HepG2 (cell line): ENCODE measurements at regions not wholly inside any gene's neighbourhood (a gene's known extent, or its start where the extent isn't known, plus 50 kb on each side); places are given as distances from the start of the nearest gene placed in this dataset.

ENCODE experiments used
- ATAC-seq: fragments of 200-7000 bp; cut with Tn5 transposase; 3 replicates; pipeline ENCODE4 v1.9.1; 2020; ENCODE audit warnings: mild to moderate bottlenecking, moderate library complexity
- BruUV-seq: library from RNA; stranded (reverse); fragments of 400-500 nt; replicated peaks from 2 replicates; lab custom pipeline; 2021; lab: Mats Ljungman, UMichigan
- CTCF ChIA-PET: fragments of 300-600 bp; formaldehyde crosslinking; extraction: SDS; loops from one replicate; lab custom pipeline; 2021; ENCODE audit warnings: low total read pairs, inconsistent platforms, low intra/inter-chr PET ratio; lab: Yijun Ruan, JAX
- POLR2A ChIA-PET: fragments of 350-600 bp; sonication (Branson Sonifier 250); formaldehyde crosslinking; loops from one replicate; lab custom pipeline; 2020; ENCODE audit warnings: antibody characterized with exemption, inconsistent platforms; lab: Yijun Ruan, JAX
- DNase-seq: peaks from one replicate; pipeline ENCODE4 v3.0.0-alpha.2; 2015; ENCODE audit warnings: low spot score
- FAIRE-seq: peaks from 3 replicates; lab custom pipeline; 2011; peaks lifted over from hg19 to GRCh38; lab: Jason Lieb, UNC
- H2AFZ ChIP-seq: one replicate; pipeline ENCODE4 v1.6.1; 2011; ENCODE audit warnings: low read length, inconsistent platforms
- H3K27ac ChIP-seq: fragments of 300-600 bp; 3 replicates; pipeline ENCODE4 v1.8.0; 2011; ENCODE audit warnings: mixed run types, mild to moderate bottlenecking, mixed read lengths, low read length, inconsistent platforms; ENCODE audit not compliant: insufficient read depth; ENCODE audit errors: extremely low read length
- H3K27me3 ChIP-seq, 2 experiments: fragments of 200-600 bp in 1 of 2; 2 replicates in 1 of 2; 3 replicates in 1 of 2; pipeline versions ENCODE4 v1.6.0 to v1.8.0; 2011; ENCODE audit warnings: low read length in 2 of 2, mild to moderate bottlenecking in 2 of 2, moderate library complexity in 2 of 2, inconsistent platforms in 1 of 2; ENCODE audit not compliant: insufficient read depth in 2 of 2, control insufficient read depth in 1 of 2
- H3K36me3 ChIP-seq, 2 experiments: fragments of 200-600 bp in 1 of 2; replicated peaks in 1 of 2; 2 replicates in 1 of 2; 3 replicates in 1 of 2; pipeline versions ENCODE4 v1.5.1 to v1.8.0; 2011; ENCODE audit warnings: low read length in 2 of 2, inconsistent platforms in 1 of 2; ENCODE audit not compliant: insufficient read depth in 2 of 2, control insufficient read depth in 1 of 2
- H3K4me1 ChIP-seq: 2 replicates; pipeline ENCODE4 v1.5.1; 2012; ENCODE audit warnings: low read length, inconsistent platforms; ENCODE audit not compliant: insufficient read depth
- H3K4me2 ChIP-seq: 2 replicates; pipeline ENCODE4 v1.6.0; 2011; ENCODE audit warnings: low read depth, low read length, inconsistent platforms
- H3K4me3 ChIP-seq, 3 experiments: fragments of 200-600 bp in 1 of 3; sonication (generic), shearing (Covaris generic) in 1 of 3; replicated peaks in 1 of 3; 2 replicates each; pipeline ENCODE4 v1.5.1; 2011 to 2016; ENCODE audit warnings: low read length in 3 of 3, inconsistent platforms in 2 of 3, low read depth in 2 of 3, mild to moderate bottlenecking in 2 of 3, control low read depth in 1 of 3, mixed read lengths in 1 of 3; ENCODE audit not compliant: insufficient read depth in 1 of 3
- H3K79me2 ChIP-seq: one replicate; pipeline ENCODE4 v1.6.1; 2011; ENCODE audit warnings: low read length, inconsistent platforms; ENCODE audit not compliant: insufficient read depth
- H3K9ac ChIP-seq: 2 replicates; pipeline ENCODE4 v1.6.0; 2011; ENCODE audit warnings: mild to moderate bottlenecking, low read depth, low read length, inconsistent platforms; ENCODE audit not compliant: insufficient read depth
- H3K9me3 ChIP-seq: 2 replicates; pipeline ENCODE4 v1.5.1; 2012; ENCODE audit warnings: mild to moderate bottlenecking, low read length
- H4K20me1 ChIP-seq: 2 replicates; pipeline ENCODE4 v1.6.0; 2011; ENCODE audit warnings: inconsistent platforms, mild to moderate bottlenecking, low read length, moderate library complexity; ENCODE audit not compliant: insufficient read depth
- ARID3A ChIP-seq: IDR thresholded peaks from 2 replicates; pipeline ENCODE4 v1.6.1; 2012; ENCODE audit warnings: low read depth, low read length, improper control_type of control experiment
- ATF5 ChIP-seq: sonication (generic); formaldehyde crosslinking; IDR thresholded peaks from 2 replicates; pipeline ENCODE4 v1.4.0; 2020; ENCODE audit warnings: mild to moderate bottlenecking, low read depth, missing genetic modification reagents
- CCDC6 ChIP-seq: sonication (generic); formaldehyde crosslinking; IDR thresholded peaks from 2 replicates; pipeline ENCODE4 v1.8.1; 2022; ENCODE audit warnings: mild to moderate bottlenecking, missing genetic modification reagents, moderate library complexity
- GATA4 ChIP-seq: sonication (generic); IDR thresholded peaks from 2 replicates; pipeline ENCODE4 v1.6.1; 2016; ENCODE audit warnings: antibody characterized with exemption, low read depth, borderline replicate concordance
- HNRNPH1 ChIP-seq: fragments of 200-400 bp; formaldehyde crosslinking; optimal IDR thresholded peaks from 2 replicates; pipeline ENCODE3; 2017; ENCODE audit warnings: mild to moderate bottlenecking, low read depth, low read length
- HNRNPL ChIP-seq: fragments of 200-400 bp; formaldehyde crosslinking; IDR thresholded peaks from 2 replicates; pipeline ENCODE4 v1.6.1; 2017; ENCODE audit warnings: mild to moderate bottlenecking, low read depth, low read length
- RFX1 ChIP-seq: fragments of 450-650 bp; IDR thresholded peaks from 2 replicates; pipeline ENCODE4 v1.6.1; 2017
- SOX6 ChIP-seq, 2 experiments: fragments of 450-650 bp in 1 of 2; sonication (generic) in 1 of 2; formaldehyde crosslinking in 1 of 2; IDR thresholded peaks; 2 replicates each; pipeline versions ENCODE4 v1.4.0 to v1.6.1; 2017 to 2020; ENCODE audit warnings: antibody characterized with exemption in 1 of 2, mild to moderate bottlenecking in 1 of 2, missing genetic modification reagents in 1 of 2
- TEAD2 ChIP-seq: sonication (generic); formaldehyde crosslinking; IDR thresholded peaks from 2 replicates; pipeline ENCODE4 v1.9.0; 2021; ENCODE audit warnings: missing genetic modification reagents
- ZFP36 ChIP-seq: fragments of 150-350 bp; IDR thresholded peaks from 2 replicates; pipeline ENCODE4 v1.6.1; 2018; ENCODE audit warnings: borderline replicate concordance, low read length, low read depth; ENCODE audit not compliant: partially characterized antibody
- ZNF510 ChIP-seq: sonication (generic); formaldehyde crosslinking; IDR thresholded peaks from 2 replicates; pipeline ENCODE4 v1.4.0; 2020; ENCODE audit warnings: low read depth, mild to moderate bottlenecking, missing genetic modification reagents
- ZNF720 ChIP-seq: sonication (generic); formaldehyde crosslinking; IDR thresholded peaks from 2 replicates; pipeline ENCODE4 v1.4.0; 2020; ENCODE audit warnings: missing genetic modification reagents
- ZNF749 ChIP-seq: sonication (generic); formaldehyde crosslinking; IDR thresholded peaks from 2 replicates; pipeline ENCODE4 v1.8.0; 2022; ENCODE audit warnings: mild to moderate bottlenecking, missing genetic modification reagents, moderate library complexity, borderline replicate concordance
- ZNF770 ChIP-seq: sonication (generic); formaldehyde crosslinking; IDR thresholded peaks from 2 replicates; pipeline ENCODE4 v1.5.0; 2020; ENCODE audit warnings: mild to moderate bottlenecking, missing genetic modification reagents
- ZSCAN31 ChIP-seq: sonication (generic); formaldehyde crosslinking; IDR thresholded peaks from 2 replicates; pipeline ENCODE4 v1.5.0; 2020; ENCODE audit warnings: low read depth, mild to moderate bottlenecking, missing genetic modification reagents
- WGBS: methylation state at CpG from one replicate; pipeline ENCODE4 v1.1.6; 2017; ENCODE audit warnings: low lambda C conversion rate; 5-methylcytosine and 5-hydroxymethylcytosine counted together
- in situ Hi-C: cut with HindIII; loops from 2 replicates; pipeline ENCODE4 v1.10.0; 2017; ENCODE audit warnings: low pct_unique_long_range_greater_than_20kb; ENCODE audit not compliant: extremely low pct_ligation_motif_present
- intact Hi-C: fragments of 100-400 bp; cut with micrococcal nuclease; formaldehyde crosslinking; loops from one replicate; pipeline ENCODE4 v1.10.0; 2022; ENCODE audit not compliant: unreplicated experiment

GRCh38 chr19:30276011-30276882, 95.9 kb upstream of the ZNF536 start (continued):
- TF ChIP-seq ZNF770 (CRISPR knock-in tag) (no peak), HNRNPL (no peak)
- TF ChIP-seq, all 625 proteins: peak for 0

GRCh38 chr19:30276883-30277280, 95.3 kb upstream of the ZNF536 start:
- Histone ChIP-seq H3K9me3 (no peaks in the 10 kb centered on the region; the same call in 1 of the 2 replicates), H3K4me2 (no peak overlapping the region), H2AFZ (no peak overlapping the region), H3K27me3 (peaks cover 2 to 17% of the 10 kb centered on the region in 2 experiments; a peak in 3 of 5 replicates), H3K4me1 (no peaks in the 10 kb centered on the region), H3K9ac (no peak overlapping the region), H3K36me3 (no peaks in the 10 kb centered on the region), H4K20me1 (no peaks in the 10 kb centered on the region), H3K4me3 (no peak overlapping the region), H3K27ac (no peak overlapping the region), H3K79me2 (no peaks in the 10 kb centered on the region)
- WGBS: 46% methylated on average over 3 of the region's 3 CpGs
- DNase-seq: no peak
- POLR2A ChIA-PET: no interaction called here
- intact Hi-C loops (no loop called here), in situ Hi-C loops (no loop called here)
- ATAC-seq: no peak
- no peak for TF ChIP-seq GATA4
- TF ChIP-seq HNRNPH1: no peak
- no peak for TF ChIP-seq ZNF749 (CRISPR knock-in tag)
- TF ChIP-seq ARID3A: no peak
- no peak for TF ChIP-seq ZSCAN31 (CRISPR knock-in tag)
- TF ChIP-seq ZNF510: no peak
- no peak for TF ChIP-seq ZFP36
- TF ChIP-seq RFX1: no peak
- no peak for TF ChIP-seq ZNF720
- TF ChIP-seq SOX6 (IDR thresholded peaks at IDR 0.05): no peak
- TF ChIP-seq SOX6 (CRISPR knock-in tag; IDR thresholded peaks at IDR 0.05): no peak
- no peak for TF ChIP-seq ATF5 (CRISPR knock-in tag)
- no peak for TF ChIP-seq CCDC6 (CRISPR knock-in tag)
- TF ChIP-seq TEAD2 (CRISPR knock-in tag): no peak
- CTCF ChIA-PET: no interaction called here
- no TSS peak for BruUV-seq
- FAIRE-seq: no peak
